HEK293T (cell line): ENCODE measurements at regions not wholly inside any gene's neighbourhood (a gene's known extent, or its start where the extent isn't known, plus 50 kb on each side); places are given as distances from the start of the nearest gene placed in this dataset.

Source experiments
- CTCF ChIA-PET: fragments of 350-600 bp; formaldehyde crosslinking; extraction: SDS; loops from one replicate; lab custom pipeline; 2021; ENCODE audit warnings: antibody characterized with exemption, inconsistent platforms; lab: Yijun Ruan, JAX
- POLR2A ChIA-PET: fragments of 350-600 bp; formaldehyde crosslinking; extraction: SDS; loops from one replicate; lab custom pipeline; 2020; ENCODE audit warnings: antibody characterized with exemption, inconsistent platforms; lab: Yijun Ruan, JAX
- DNase-seq: peaks from one replicate; pipeline ENCODE4 v3.0.0; 2012; ENCODE audit warnings: mixed read lengths; ENCODE audit errors: extremely low spot score
- ARNT ChIP-seq: fragments of 450-650 bp; IDR thresholded peaks from 2 replicates; pipeline ENCODE4 v1.6.1; 2017; ENCODE audit warnings: mild to moderate bottlenecking
- BHLHE40 ChIP-seq: fragments of 450-650 bp; IDR thresholded peaks from 2 replicates; pipeline ENCODE4 v1.6.1; 2016; ENCODE audit warnings: mild to moderate bottlenecking, moderate library complexity, borderline replicate concordance
- CTBP1 ChIP-seq: fragments of 450-650 bp; IDR thresholded peaks from 2 replicates; pipeline ENCODE4 v1.6.1; 2016; ENCODE audit warnings: borderline replicate concordance
- ELF4 ChIP-seq: fragments of 450-650 bp; IDR thresholded peaks from 2 replicates; pipeline ENCODE4 v1.6.1; 2017; ENCODE audit warnings: antibody characterized with exemption
- FOXA1 ChIP-seq: fragments of 450-650 bp; IDR thresholded peaks from 2 replicates; pipeline ENCODE4 v1.6.1; 2016; ENCODE audit warnings: mild to moderate bottlenecking
- FOXK2 ChIP-seq: fragments of 450-650 bp; IDR thresholded peaks from 2 replicates; pipeline ENCODE4 v1.6.1; 2016; ENCODE audit warnings: mild to moderate bottlenecking
- FOXM1 ChIP-seq: fragments of 450-650 bp; IDR thresholded peaks from 2 replicates; pipeline ENCODE4 v1.6.1; 2017; ENCODE audit warnings: mild to moderate bottlenecking, borderline replicate concordance
- HDGF ChIP-seq: fragments of 450-650 bp; IDR thresholded peaks from 2 replicates; pipeline ENCODE4 v1.6.1; 2017; ENCODE audit warnings: antibody characterized with exemption, borderline replicate concordance
- L3MBTL2 ChIP-seq: fragments of 450-650 bp; conservative IDR thresholded peaks from 2 replicates; pipeline ENCODE4 v1.6.1; 2016; ENCODE audit warnings: mild to moderate bottlenecking
- LEF1 ChIP-seq: fragments of 450-650 bp; IDR thresholded peaks from 2 replicates; pipeline ENCODE4 v1.6.1; 2017; ENCODE audit warnings: mild to moderate bottlenecking, borderline replicate concordance
- NFRKB ChIP-seq: fragments of 450-650 bp; IDR thresholded peaks from 2 replicates; pipeline ENCODE4 v1.6.1; 2016; ENCODE audit warnings: mild to moderate bottlenecking, moderate library complexity
- SP1 ChIP-seq: fragments of 450-650 bp; IDR thresholded peaks from 2 replicates; pipeline ENCODE4 v1.6.1; 2017
- SUZ12 ChIP-seq: fragments of 450-650 bp; IDR thresholded peaks from 2 replicates; pipeline ENCODE4 v1.6.1; 2016; ENCODE audit warnings: mild to moderate bottlenecking
- TARDBP ChIP-seq: fragments of 450-650 bp; IDR thresholded peaks from 2 replicates; pipeline ENCODE4 v1.6.1; 2016
- ZNF384 ChIP-seq: fragments of 450-650 bp; IDR thresholded peaks from 2 replicates; pipeline ENCODE4 v1.6.1; 2016
- TF ChIP-seq, protein P1 (sequence below): fragments of 450-650 bp; IDR thresholded peaks from 2 replicates; pipeline ENCODE4 v1.6.1; 2016

DNA sequence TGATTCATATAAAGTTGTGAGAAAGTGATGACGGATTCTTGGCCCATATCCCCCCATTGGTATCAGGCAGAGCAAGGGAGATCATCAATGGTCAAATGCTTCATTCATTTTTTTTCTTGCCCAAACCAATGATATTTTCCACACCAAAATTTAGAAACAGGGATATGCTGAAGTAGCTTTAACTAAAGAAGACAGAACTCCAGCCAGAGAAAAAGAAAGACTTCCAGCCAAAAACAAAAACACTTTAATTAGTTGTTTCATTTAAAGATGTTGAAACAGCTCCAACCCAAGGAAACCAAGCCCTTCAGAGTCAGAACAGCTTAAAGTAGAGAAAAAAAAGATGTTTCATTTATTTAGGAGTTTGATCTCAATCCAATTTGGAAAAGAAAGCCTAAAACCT is 358.9 kb upstream of the NBEA start:
- POLR2A ChIA-PET: no interaction called here
- CTCF ChIA-PET: no interaction called here
- DNase-seq: no peak
- TF ChIP-seq ZNF384 (no peak), FOXA1 (no peak), L3MBTL2 (no peak), BHLHE40 (no peak), SUZ12 (no peak), LEF1 (no peak), FOXK2 (no peak), TARDBP (no peak), ELF4 (no peak), SP1 (no peak)
- TF ChIP-seq, protein P1, sequence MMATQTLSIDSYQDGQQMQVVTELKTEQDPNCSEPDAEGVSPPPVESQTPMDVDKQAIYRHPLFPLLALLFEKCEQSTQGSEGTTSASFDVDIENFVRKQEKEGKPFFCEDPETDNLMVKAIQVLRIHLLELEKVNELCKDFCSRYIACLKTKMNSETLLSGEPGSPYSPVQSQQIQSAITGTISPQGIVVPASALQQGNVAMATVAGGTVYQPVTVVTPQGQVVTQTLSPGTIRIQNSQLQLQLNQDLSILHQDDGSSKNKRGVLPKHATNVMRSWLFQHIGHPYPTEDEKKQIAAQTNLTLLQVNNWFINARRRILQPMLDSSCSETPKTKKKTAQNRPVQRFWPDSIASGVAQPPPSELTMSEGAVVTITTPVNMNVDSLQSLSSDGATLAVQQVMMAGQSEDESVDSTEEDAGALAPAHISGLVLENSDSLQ: no peak

GRCh38 chr13:34587576-34587975 is 354.5 kb upstream of the NBEA start:
- no peak for TF ChIP-seq HDGF
- POLR2A ChIA-PET: no interaction called here
- DNase-seq: no peak
- CTCF ChIA-PET: no interaction called here

DNA sequence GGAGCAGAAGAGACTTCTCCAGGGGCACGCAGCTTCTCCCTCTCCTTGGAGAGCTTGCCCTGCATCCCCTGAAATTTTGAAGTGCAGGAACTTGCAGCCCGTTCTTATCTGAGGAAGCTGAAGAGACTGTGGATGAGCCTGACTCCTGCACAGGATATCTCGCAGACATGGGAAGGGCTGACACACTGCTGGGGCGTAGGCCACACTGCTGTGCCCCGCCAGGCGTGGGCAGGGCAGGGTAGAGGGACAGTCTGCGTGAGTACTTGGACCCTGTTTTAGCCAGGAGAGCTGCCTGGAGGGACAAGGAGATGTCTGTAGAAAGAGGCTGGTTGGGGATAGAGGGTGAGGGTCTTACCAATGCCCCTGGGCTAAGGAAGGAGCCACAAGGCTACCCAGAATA is 353.7 kb upstream of the NBEA start:
- ChIA-PET POLR2A (no interaction called here), CTCF (no interaction called here)
- TF ChIP-seq FOXM1 (no peak), L3MBTL2 (no peak), FOXA1 (no peak), SUZ12 (no peak), TARDBP (no peak), SP1 (no peak), CTBP1 (no peak), ELF4 (no peak)
- TF ChIP-seq, protein P1: no peak
- no peak for DNase-seq

- POLR2A ChIA-PET: no interaction called here
These were observed 352.5 kb upstream of the NBEA start for GRCh38 chr13:34589581-34589980.

DNA sequence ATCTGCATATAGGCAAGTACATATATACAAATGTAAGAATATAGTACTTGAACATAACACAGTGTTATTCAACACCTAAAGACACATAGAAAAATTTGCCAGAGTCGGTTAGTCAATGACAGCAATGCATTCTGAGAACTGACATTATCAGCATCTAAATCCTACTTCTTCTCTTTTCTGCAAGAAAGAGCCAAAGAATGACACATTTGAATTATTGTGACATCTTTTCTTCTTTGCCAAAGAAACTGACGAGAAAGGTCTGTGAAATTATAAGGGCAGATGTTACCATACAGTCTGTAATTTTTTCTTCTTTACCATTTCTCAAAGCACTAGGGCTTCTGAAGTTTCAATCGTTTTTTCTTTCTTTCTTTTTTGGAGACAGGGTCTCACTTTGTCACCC is 350.9 kb upstream of the NBEA start:
- TF ChIP-seq FOXA1: no peak
- no peak for TF ChIP-seq CTBP1
- no peak for TF ChIP-seq NFRKB
- no peak for TF ChIP-seq L3MBTL2
- no peak for TF ChIP-seq HDGF
- no peak for TF ChIP-seq TARDBP
- TF ChIP-seq, protein P1: no peak
- TF ChIP-seq LEF1: no peak
- TF ChIP-seq ZNF384: no peak
- TF ChIP-seq SP1: no peak
- TF ChIP-seq FOXK2: no peak
- no peak for TF ChIP-seq ELF4
- no peak for TF ChIP-seq SUZ12
- DNase-seq: no peak
- CTCF ChIA-PET: interaction anchor here (0.6 kb wide), 1 partner anchor 611 kb away, joined by 4 read pairs; no protein-coding TSS in a partner anchor
- POLR2A ChIA-PET: no interaction called here

More at GRCh38 chr13:34589581-34589980, 352.5 kb upstream of the NBEA start:
- TF ChIP-seq LEF1 (no peak), FOXK2 (no peak), SUZ12 (no peak), L3MBTL2 (no peak), ARNT (no peak)
- DNase-seq: no peak
- CTCF ChIA-PET: no interaction called here

GRCh38 chr13:34591900-34592529 is 350.1 kb upstream of the NBEA start:
- DNase-seq: no peak
- CTCF ChIA-PET: interaction anchor here (0.6 kb wide), 1 partner anchor 611 kb away, joined by 4 read pairs; no protein-coding TSS in a partner anchor
- TF ChIP-seq, protein P1: no peak
- TF ChIP-seq HDGF: no peak
- TF ChIP-seq FOXM1: no peak
- TF ChIP-seq SP1: no peak
- TF ChIP-seq FOXA1: no peak
- no peak for TF ChIP-seq ELF4
- TF ChIP-seq L3MBTL2: no peak
- no peak for TF ChIP-seq SUZ12
- no peak for TF ChIP-seq CTBP1
- TF ChIP-seq ZNF384: no peak
- no peak for TF ChIP-seq ARNT
- no peak for TF ChIP-seq FOXK2
- TF ChIP-seq BHLHE40: no peak
- TF ChIP-seq NFRKB: no peak
- POLR2A ChIA-PET: no interaction called here
